ENCODE measurements at regions not wholly inside any gene's neighbourhood (a gene's known extent, or its start where the extent isn't known, plus 50 kb on each side); places are given as distances from the start of the nearest gene placed in this dataset.
"Not testable (repeated sequence)": the region's sequence is repeated elsewhere in the genome, so short reads cannot be mapped to it uniquely, and the experiment has no call there.

DNA sequence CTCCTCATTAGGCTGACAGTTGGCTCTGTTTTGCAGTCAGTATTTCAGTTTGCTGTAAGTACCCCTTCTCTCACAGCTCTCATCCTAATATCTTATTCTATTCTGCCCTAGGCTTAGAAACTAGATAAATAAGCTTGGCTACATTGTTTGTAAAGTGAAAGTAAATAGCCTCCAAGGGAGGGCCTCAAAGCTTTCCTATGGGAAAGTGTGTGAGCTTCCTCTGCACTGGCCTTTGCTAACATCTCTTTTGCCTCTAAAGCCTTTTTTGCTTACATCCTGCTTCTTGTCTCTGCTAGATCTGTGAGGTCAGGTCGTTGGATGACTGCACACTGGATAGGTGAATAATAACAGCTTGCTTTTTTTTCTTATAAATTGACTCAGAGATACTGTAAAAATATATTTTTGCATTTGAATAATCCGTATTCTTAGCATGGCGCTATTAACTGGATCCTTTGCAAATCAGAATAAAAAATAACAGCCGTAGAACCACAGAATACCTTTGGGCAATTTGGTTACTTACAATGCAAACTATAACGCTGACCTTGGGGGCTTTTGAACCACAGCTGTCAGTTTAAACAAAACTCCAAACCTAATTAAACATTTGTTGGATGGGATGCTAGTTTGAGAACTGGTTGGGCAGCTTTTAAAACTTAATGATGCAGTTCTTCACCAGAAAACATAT is 55.1 kb downstream of the TTC6 start:
- DNase-seq (ENCODE audit: low spot score), result no peak

DNA sequence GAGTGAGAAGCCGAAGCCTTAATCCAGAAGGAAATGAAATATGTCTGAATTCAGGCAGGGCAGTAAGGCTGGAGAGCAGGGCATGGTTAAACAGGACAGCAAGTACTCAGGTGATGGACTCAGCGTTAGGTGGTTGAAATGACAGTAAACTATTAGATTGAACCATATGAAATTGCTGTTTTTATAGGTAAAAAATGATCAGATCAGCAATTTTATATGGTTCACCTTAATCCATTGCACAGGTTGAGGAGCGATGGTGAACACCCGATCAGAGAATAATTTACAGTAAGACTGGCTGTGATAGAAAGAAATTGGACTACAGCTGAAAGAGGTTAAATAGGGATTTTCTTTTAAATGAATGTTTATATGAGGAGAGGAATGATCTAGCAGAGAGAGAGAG is 56.6 kb downstream of the TTC6 start:
- DNase-seq (ENCODE audit: low spot score), result no peak

DNA sequence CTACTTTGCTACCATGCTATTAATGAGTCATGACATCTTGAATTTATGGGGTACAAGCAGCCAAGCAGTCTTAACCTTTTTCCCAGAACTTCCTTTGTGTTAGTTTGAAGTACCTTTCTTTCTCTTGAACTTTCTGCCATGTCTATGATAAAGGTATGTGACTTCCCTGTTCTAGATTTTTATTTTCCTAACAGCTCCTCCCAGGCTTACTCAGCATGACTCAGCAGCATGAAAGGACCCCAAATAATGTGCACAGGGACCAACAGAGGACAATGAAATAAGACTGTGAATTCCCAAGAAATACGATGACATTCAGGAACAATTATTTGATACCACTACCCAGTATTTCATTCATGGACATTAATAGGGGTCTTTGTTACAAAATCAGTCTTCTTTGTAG is 60.0 kb downstream of the TTC6 start:
- DNase-seq (ENCODE audit: low spot score), result peak; percentile 2

DNA sequence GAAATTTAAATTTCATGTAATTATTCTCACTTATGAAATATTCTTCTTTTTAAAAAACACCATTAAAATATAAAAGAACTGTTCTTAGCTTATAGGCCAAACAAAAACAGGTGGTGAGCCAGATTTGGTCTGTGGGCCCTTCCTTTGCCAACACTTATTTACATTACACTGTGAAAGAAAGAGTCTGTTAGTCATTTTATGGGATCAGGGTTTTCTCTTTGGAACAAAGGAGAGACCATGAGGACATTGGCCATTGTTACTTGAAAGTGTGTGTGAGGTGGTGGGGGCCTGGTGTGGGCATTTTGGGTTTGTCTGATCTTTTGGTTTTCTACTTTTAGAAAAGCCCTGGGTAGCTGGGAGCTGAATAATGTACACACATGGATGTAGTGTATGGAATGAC is 62.7 kb downstream of the TTC6 start:
- no peak for DNase-seq (ENCODE audit: low spot score)

DNA sequence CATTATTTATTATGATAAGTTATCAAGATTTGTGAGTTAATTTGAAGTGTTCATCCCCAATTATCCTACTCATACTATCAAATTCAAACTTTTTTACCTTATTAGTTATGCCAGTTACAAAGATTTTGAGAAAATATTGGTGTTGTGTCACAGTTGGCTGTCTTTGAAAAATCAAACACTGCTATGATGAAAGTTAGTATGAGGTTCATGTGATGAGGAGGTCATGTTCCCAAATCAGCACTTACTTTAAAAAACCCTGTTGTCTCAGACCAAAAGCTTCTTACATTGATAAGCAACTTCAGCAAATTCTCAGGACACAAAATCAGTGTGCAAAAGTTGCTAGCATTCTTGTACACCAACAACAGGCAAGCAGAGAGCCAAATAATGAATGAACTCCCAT is 68.1 kb downstream of the TTC6 start:
- no peak for DNase-seq (ENCODE audit: low spot score)

DNA sequence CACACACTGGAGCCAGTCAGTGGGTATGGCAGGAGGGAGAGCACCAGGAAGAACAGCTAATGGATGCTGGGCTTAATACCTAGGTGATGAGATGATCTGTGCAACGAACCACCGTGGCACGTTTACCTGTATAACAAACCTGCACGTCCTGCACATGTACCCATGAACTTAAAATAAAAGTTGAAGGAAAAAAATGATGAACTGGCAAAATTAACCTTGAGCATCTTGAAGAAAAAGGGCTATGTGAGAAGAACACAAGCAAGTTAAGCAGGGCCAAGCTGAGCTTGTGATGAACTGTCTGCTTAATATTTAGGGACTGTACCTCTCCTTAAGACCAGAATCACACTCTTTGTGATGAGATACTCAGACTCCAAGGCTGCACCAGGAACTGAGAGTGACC is 70.0 kb downstream of the TTC6 start:
- DNase-seq (ENCODE audit: low spot score), result no peak

DNA sequence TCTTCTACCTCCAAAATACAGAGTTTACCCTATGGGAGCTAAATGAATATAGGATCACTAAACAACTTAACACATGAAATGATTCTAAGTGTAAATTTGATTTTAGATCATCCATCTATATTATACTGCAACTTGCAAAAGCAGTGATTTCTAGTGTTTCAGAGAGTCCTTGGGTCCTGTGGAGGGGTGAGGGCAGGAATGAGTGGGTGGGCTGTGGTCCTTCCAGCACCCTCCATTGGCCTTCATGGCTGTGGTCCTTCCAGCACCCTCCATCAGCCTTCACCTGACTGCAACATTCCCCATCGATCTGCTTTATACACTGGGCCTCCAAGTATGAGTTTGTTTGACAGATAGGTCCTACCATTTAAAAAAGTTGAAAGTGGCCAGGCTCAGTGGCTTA is 70.5 kb downstream of the TTC6 start:
- DNase-seq (ENCODE audit: low spot score), result no peak

DNA sequence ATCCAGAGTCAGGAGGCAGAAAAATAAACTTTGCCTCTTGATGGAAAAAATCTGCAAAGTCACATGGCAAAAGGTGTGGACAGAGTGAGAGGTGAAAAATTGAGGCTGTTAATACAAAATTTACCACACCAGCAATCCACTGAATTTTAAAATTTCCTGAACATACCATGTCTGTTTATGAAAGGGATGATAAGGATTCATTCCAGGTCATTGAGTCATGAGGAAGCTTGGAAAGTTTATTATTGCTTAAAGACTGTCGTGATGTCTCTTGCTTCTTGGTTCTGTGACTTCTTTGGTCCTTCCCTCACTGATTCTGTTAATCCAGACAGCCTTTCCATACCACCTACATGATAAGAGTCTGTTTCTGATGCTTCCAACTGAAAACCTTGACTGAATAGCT is 73.2 kb downstream of the TTC6 start:
- DNase-seq (ENCODE audit: low spot score), result no peak

DNA sequence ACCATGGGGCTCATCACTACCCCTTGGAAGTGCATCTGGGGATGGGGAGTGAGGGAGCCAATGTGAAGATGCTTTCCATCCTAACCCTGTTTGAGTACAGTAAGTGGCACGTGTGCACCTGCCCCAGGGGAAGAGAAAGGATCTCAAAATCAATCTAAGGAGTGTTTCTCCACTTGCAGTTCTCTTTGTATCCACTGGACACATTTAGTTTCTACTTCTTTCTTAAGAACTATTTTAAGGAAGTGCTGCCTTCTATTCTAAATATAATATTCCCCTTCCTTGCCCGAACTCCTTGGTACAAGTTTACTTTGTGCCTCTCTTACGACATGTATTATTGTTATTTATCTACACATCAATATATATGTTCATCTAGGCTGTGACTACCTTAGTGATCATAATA is 73.8 kb downstream of the TTC6 start:
- DNase-seq (ENCODE audit: low spot score), result no peak

DNA sequence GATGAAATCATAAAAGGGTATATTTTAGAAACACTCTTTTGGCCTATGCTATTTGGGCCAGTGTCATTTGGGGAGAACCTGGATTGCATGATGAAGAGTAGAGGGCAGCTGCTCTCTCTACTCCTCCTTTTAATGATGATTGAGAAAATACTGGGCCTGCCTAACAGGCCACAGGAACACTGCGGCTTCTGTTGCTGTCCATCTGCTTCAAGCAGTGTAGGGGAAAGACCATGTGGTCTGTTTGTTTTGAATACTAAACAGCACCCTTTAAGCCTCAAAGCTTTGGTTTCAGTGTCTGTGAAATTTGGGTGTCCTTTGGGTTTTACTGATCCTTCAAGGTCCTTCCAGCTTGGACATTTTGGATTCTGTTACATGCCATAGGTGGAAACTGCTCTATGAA is 78.0 kb downstream of the TTC6 start:
- no peak for DNase-seq (ENCODE audit: low spot score)

DNA sequence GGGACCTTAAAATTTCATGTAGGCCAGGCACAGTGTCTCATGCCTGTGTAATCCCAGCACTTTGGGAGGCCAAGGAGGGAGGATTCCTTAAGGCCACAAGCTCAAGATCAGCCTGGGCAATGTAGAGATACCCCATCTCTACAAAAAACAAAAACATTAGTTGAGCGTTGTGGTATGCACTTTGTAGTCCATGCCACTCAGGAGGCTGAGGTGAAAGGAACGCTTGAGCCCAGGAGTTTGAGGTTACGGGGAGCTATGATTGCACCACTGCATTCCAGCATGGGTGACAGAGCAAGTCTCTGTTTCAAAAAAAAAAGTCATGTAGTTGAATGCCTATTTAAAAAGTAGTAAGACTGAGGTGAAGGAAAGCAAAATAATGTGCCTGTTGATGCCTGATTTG is 83.5 kb downstream of the TTC6 start:
- no peak for DNase-seq (ENCODE audit: low spot score)

DNA sequence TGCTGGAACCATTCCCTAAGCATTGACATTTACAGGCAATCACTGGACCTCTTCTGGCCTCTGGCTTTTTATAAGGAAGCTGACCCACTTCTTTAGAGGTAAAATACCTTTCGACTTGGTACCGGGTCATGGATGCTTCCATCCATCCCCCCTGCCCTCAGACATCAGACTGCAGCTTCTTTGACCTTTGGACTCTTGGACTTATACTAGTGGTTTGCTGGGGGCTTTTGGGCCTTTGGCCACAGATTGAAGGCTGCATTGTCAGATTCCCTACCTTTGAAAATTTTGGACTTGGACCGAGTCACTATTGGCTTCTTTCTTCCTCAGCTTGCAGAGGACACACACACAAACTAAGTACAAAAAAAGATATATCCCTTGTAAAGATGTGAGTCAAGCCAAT is 86.1 kb downstream of the TTC6 start:
- DNase-seq (ENCODE audit: low spot score), result no peak

DNA sequence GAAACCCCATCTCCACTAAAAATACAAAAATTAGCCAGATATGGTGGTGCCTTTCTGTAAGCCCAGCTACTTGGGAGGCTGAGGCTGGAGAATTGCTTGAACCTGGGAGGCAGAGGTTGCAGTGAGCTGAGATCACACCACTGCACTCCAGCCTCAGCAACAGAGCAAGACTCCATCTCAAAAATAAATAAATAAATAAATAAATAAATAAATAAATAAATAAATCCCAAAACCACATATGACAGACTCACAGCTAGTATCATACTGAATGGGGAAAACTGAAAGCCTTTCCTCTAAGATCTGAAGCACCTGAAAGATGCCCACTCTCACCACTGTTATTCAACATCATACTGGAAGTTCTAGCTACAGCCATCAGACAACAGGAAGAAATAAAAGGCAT is 97.3 kb downstream of the TTC6 start:
- DNase-seq (ENCODE audit: low spot score), result not testable (repeated sequence)

DNA sequence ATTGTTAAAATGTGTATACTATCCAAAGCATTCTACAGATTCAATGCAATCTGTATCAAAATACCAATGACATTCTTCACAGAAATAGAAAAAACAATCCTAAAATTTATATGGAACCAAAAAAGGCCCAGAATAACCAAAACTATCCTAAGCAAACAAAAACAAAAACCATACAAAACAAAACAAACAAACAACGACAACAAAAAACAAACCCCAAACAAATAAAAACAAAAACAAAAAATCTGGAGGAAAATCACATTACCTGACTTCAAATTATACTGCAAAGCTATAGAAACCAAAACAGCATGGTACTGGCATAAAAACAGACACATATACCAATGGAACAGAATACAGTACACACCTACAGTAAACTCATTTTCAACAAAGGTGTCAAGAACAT is 98.0 kb downstream of the TTC6 start:
- DNase-seq (ENCODE audit: low spot score), result not testable (repeated sequence)

DNA sequence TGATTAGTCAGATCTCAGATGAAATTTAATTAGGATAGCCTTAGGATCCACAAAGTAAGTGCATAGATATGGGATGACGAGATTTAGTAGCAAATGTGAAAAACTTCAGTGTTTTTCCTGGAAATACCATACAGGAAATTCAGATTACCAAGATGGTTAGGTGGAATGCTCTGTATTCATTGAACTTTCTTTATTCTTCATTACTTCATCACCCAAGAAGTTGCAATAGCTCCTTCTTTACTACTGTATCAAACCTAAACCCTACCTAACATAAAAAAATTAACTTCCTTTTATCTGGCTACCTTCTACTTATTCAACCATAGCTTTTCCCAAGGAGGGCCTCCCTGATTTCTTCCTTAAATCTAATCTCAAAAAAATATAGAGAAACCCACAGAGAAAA is 100.4 kb downstream of the TTC6 start:
- DNase-seq (ENCODE audit: low spot score), result no peak

DNA sequence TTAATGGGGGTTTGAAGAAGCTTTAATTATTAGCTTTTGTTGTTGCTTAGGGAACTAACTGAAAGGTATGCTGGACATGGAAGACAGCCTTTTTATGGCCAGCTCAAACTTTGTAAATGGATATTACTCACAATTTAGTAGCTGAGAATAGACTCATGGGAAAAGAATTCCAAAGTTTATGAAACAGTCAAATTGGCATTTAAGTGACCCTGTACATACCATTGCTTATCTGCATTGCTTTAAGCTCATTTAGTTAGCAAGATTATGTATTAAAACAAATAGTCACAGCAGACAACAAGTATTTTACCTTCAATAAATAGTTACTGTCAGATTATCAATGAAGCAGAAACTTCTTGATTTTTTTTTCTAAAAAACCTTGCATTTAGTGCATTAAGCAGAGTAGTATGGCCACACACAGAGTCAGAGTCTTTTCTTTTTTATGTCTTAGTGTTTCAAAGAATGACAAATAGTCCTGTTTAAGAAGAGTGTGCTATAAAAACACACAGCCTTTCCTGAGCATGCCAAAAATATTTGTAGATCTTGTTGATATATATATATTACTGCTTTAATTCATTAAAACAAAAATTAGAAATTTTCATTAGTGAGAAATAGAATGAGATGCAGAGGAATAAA is 102.2 kb downstream of the TTC6 start:
- DNase-seq (ENCODE audit: low spot score), result no peak

DNA sequence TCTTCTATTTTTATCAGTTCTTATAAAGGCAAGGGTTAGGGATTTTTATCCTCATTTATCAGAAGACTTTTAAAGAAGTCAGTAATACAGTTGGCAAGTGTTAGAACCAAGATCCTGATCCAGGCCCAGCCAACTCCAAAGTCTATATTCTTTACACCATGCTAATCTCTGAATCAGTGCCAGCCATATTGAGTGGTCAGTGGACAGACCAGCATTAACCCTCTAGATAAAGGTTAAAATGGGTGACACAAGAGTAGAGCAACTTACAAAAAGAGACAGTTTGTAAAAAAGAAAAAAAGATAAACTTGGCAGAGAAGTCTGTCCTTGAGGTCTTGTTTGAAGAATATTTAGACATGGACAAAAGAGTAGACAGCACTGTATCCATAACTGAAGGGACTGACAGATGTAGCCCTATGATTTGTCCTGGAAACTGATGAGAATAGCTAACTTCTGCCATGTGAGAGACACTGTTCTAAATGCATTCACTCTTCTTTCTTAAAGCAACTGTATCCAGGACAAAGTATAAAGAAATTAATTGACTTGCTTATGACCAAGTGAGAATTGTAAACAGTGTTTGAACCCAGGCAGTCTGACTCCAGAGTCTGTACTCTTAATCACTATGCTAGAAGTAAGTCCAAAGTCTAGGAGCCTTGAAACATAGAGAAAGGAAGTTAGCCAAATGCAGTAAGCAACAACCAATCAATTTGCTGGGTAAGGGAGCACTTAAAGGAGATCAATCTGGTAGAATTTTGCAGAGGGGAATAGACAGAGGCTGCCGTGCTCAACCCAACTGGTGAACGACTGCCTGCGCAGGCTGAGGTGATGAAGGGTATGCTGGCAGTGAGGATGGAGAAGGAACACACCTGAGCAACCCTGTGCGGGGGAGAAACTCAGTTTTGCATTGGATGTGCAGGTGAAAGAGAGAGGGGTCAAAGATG is 103.7 kb downstream of the TTC6 start:
- no peak for DNase-seq (ENCODE audit: low spot score)

DNA sequence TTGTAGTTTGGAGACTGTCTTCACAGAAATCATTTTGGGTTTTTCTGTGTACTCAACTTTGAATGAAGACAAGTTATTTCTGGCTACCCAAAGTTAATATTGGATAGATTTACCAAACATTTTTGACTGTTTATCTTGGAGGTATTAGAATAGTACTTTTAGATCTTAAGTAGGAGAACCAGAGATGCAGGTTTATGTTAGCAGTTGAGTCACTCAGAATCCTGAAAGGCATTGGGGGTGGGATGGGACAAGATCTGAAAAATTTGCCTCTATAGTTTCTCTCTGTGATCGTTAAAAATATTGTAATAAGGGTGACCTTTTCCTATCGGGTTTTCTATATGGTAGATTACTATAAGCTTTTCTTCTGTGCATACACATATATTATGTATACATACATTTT is 112.3 kb downstream of the TTC6 start:
- DNase-seq (ENCODE audit: low spot score), result no peak

DNA sequence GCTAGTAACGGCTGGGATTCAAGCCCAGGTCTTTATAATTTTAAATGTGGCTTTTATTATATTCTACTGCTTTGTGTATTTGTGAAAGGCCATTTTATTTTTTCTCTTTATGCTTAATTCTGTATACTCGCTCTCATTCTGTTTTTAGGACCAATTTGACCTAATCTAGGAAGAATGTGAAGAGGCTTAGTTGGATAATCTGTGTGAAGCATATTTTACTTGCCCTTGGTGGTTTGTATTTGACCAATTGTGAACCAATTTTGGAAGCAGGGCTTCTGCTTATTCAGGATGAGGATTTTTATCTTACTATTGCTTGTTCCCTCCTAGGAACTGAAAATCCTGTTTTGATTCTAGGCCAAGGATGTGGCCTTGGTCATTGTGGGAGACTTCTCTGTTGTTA is 113.1 kb downstream of the TTC6 start:
- DNase-seq (ENCODE audit: low spot score), result no peak

DNA sequence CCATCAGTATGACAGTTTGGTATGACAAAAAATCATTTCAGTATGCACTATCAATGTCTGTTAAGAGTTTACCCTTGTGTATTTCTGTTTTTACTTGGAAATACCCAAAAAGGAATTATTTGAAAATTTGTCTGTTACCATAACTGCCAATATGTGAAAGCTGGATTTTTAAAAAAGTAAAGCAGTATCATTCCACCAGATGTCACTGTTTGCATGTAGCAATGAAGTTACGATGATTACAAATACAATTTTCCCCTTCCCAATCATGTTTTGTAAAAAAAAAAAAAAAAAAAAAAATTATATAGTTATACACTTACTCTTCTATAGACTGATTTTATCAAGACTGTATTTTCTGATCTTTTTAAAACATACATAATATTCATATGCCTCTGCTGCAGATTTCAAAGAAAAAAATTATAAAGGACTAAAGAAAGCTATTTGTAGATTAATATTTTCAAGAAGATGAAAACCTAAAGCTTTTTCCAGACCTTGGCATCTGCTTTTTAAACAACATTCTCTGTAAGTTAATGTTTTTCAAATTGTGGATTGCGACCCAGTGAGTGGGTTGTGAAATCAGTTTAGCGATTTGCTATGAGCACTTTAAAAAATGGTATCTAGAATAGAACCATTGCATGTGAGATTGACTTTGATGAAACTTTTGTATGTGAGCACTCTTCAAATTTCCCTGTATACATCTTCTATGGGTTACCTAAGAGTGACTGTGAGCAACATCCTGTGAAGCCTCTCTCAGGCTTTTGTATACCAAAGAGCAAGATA is 114.2 kb downstream of the TTC6 start:
- DNase-seq (ENCODE audit: low spot score), result peak; percentile 6

DNA sequence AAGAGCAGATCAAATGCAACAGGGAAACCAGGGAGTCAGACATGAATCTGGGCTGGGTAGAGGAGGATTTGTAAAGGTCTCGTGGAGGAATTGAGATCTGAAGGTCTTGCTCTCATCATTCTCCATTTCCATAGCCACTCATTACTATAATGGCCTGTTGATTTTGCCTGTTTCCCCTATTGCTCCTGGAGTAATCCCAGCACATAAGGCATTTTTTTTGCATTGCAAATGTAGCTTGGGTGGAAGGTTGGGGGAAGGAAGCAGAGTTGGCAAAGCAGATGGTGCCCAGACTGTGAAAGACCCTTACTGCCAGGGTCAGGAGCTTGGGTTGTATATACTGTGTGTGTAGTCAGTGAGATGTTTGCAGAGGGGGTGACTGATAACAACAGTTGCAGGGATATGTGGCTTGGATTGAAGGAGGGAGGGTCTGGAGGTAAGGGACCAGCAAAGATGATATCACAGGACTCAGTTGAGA is 116.0 kb downstream of the TTC6 start:
- DNase-seq (ENCODE audit: low spot score), result no peak

DNA sequence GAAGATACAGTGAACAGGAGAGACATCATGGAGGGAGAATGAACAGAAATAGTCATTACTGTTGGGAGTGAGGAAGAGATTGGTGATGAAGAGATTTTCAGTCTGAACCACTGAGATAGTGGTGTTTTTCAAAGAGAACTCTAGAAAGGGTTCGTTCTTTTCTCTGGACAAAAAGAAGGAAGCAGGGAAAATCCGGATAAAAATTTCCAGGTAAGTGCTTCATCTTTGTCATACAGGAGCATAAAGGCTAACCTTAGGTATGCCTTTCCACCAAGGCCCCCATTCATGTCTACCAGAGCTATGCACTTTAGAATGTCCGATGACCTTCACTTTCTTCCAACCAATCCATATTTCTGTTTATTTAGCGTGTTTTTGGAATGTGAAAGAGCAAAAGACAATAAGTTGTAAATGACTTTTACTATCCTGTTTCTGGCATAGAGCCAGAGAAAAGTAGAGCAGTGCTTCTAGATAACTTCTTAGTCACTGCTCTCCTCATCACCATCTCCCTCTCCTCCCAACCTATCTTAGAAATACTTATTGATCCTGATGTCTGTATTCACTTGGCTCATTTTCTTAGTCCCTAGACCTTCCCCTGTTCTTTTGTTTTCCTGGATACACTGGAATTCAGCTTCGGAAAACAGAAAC is 116.5 kb downstream of the TTC6 start:
- no peak for DNase-seq (ENCODE audit: low spot score)

Measured in SW480 (cell line).